ENCODE measurements at regions not wholly inside any gene's neighbourhood (a gene's known extent, or its start where the extent isn't known, plus 50 kb on each side); places are given as distances from the start of the nearest gene placed in this dataset.

GRCh38 chr4:103895876-103896465 is 176.2 kb upstream of the TACR3 start (continued):
- TF ChIP-seq ZNF462 (CRISPR knock-in tag; IDR thresholded peaks at IDR 0.05) (no peak), EZH2phosphoT487 (IDR thresholded peaks at IDR 0.05; ENCODE audit: unreplicated experiment) (no peak), STAT1 (IDR thresholded peaks at IDR 0.05; ENCODE audit: unreplicated experiment) (no peak), EZH2 (IDR thresholded peaks at IDR 0.05; ENCODE audit: low read depth, unreplicated experiment) (no peak), ZNF331 (CRISPR knock-in tag; IDR thresholded peaks at IDR 0.05; ENCODE audit: low read depth) (no peak)

- no peak for DNase-seq (ENCODE audit: low spot score)
- Histone ChIP-seq H3K9me2 (ENCODE audit: insufficient read depth) (no peaks in the 10 kb centered on the region), H3K79me2 (replicated peaks; ENCODE audit: insufficient read depth) (no peaks in the 10 kb centered on the region), H4K20me1 (replicated peaks; ENCODE audit: insufficient read depth) (no peaks in the 10 kb centered on the region), H3K36me3 (ENCODE audit: insufficient read depth) (no peaks in the 10 kb centered on the region), H2AFZ (no peak overlapping the region), H3K27ac (ENCODE audit: low read depth) (no peak overlapping the region), H3K4me1 (ENCODE audit: insufficient read depth) (no peaks in the 10 kb centered on the region), H3K27me3 (ENCODE audit: insufficient read depth) (no peaks in the 10 kb centered on the region), H3K4me2 (no peak overlapping the region), H3F3A (replicated peaks; ENCODE audit: low read depth) (no peaks in the 10 kb centered on the region), H3K4me3 (no peak overlapping the region)
- Mint-ChIP-seq H3K27me3 (ENCODE audit: insufficient read depth, low read depth, poor library complexity) (no peaks in the 10 kb centered on the region), H3K4me1 (no peaks in the 10 kb centered on the region), H3K9me3 (no peaks in the 10 kb centered on the region; the same call in 2 of the 3 replicates), H3K27ac (no peak overlapping the region), H3K4me3 (no peak overlapping the region), H3K36me3 (ENCODE audit: low read depth) (no peaks in the 10 kb centered on the region)
- TF ChIP-seq ETS1 (IDR thresholded peaks at IDR 0.05): no peak
- no peak for TF ChIP-seq REST (IDR thresholded peaks at IDR 0.05; ENCODE audit: unreplicated experiment)
- ATAC-seq: no peak
These were observed 172.8 kb upstream of the TACR3 start for GRCh38 chr4:103892586-103892985.

Data from GM23338 (cell line).